Spleen (tissue), 3 donors: ENCODE measurements at regions not wholly inside any gene's neighbourhood (a gene's known extent, or its start where the extent isn't known, plus 50 kb on each side); places are given as distances from the start of the nearest gene placed in this dataset.

Source experiments
- POLR2A ChIP-seq, 3 donors: fragments of 450-650 bp; IDR thresholded peaks; one replicate each; pipeline ENCODE4 v1.5.1; 2017; ENCODE audit warnings: antibody characterized with exemption in 3 of 3, mild to moderate bottlenecking in 1 of 3
- POLR2AphosphoS5 ChIP-seq, 3 donors: sonication (generic); formaldehyde crosslinking; IDR thresholded peaks; one replicate each; pipeline ENCODE4 v1.5.1; 2017; ENCODE audit warnings: antibody characterized with exemption in 3 of 3

DNA sequence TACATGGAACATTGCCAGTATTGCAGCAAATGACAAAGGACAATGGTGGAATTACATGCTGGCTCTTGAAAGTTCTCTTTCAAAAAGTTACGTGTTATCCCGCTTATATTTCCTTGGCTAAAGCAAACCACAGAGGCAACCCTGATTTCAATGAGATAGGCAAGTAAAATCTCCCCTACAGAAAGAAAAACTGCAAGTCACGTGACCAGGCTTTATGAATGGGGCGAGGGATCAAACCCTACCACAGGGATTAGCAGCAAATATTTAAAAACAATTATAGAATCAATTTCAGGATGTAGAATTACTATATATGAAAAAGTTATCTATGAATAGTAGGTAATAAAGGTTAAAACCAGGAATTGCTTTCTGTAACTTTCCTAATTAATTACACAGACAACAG is 603.4 kb upstream of the GBE1 start:
- no peak for TF ChIP-seq POLR2AphosphoS5 (IDR thresholded peaks at IDR 0.05)
- TF ChIP-seq POLR2A (IDR thresholded peaks at IDR 0.05), result no peak
